Panc1 (cell line): ENCODE measurements at regions not wholly inside any gene's neighbourhood (a gene's known extent, or its start where the extent isn't known, plus 50 kb on each side); places are given as distances from the start of the nearest gene placed in this dataset.

Experiments used
- POLR2AphosphoS5 ChIP-seq: IDR thresholded peaks from 2 replicates; pipeline ENCODE4 v1.6.1; 2012; ENCODE audit warnings: mild to moderate bottlenecking, low read depth, low read length, moderate library complexity
- TF ChIP-seq, protein P1 (sequence below): fragments of 450-650 bp; IDR thresholded peaks from 2 replicates; pipeline ENCODE4 v1.5.1; 2017; ENCODE audit warnings: mild to moderate bottlenecking
- TF ChIP-seq, protein P2 (sequence below), 2 experiments: IDR thresholded peaks; 2 replicates each; pipeline ENCODE4 v1.6.1; 2011 to 2012; ENCODE audit warnings: low read depth in 2 of 2, control low read depth in 1 of 2, low read length in 1 of 2, mild to moderate bottlenecking in 1 of 2, moderate library complexity in 1 of 2; ENCODE audit not compliant: insufficient read depth in 1 of 2

DNA sequence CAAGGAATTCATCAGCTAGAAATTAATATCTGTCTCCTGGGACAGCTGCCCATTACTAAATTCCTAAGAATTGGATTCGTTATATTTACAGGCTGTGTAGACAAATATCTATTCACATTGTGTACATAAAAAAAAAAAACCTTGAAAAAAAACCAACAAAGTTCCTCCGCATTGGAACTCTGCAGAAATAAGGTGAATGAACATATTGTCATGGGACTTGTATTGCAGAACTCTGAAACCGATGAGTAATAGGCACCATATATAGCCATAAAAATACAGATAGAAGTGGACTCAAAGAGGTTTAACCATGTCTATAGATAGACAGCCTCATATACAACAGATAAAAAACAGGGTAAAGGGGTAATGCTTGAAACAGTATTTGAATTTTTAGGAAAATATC is 909.9 kb upstream of the CHAC2 start:
- TF ChIP-seq, protein P1, sequence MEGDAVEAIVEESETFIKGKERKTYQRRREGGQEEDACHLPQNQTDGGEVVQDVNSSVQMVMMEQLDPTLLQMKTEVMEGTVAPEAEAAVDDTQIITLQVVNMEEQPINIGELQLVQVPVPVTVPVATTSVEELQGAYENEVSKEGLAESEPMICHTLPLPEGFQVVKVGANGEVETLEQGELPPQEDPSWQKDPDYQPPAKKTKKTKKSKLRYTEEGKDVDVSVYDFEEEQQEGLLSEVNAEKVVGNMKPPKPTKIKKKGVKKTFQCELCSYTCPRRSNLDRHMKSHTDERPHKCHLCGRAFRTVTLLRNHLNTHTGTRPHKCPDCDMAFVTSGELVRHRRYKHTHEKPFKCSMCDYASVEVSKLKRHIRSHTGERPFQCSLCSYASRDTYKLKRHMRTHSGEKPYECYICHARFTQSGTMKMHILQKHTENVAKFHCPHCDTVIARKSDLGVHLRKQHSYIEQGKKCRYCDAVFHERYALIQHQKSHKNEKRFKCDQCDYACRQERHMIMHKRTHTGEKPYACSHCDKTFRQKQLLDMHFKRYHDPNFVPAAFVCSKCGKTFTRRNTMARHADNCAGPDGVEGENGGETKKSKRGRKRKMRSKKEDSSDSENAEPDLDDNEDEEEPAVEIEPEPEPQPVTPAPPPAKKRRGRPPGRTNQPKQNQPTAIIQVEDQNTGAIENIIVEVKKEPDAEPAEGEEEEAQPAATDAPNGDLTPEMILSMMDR = no peak
- TF ChIP-seq, protein P2, sequence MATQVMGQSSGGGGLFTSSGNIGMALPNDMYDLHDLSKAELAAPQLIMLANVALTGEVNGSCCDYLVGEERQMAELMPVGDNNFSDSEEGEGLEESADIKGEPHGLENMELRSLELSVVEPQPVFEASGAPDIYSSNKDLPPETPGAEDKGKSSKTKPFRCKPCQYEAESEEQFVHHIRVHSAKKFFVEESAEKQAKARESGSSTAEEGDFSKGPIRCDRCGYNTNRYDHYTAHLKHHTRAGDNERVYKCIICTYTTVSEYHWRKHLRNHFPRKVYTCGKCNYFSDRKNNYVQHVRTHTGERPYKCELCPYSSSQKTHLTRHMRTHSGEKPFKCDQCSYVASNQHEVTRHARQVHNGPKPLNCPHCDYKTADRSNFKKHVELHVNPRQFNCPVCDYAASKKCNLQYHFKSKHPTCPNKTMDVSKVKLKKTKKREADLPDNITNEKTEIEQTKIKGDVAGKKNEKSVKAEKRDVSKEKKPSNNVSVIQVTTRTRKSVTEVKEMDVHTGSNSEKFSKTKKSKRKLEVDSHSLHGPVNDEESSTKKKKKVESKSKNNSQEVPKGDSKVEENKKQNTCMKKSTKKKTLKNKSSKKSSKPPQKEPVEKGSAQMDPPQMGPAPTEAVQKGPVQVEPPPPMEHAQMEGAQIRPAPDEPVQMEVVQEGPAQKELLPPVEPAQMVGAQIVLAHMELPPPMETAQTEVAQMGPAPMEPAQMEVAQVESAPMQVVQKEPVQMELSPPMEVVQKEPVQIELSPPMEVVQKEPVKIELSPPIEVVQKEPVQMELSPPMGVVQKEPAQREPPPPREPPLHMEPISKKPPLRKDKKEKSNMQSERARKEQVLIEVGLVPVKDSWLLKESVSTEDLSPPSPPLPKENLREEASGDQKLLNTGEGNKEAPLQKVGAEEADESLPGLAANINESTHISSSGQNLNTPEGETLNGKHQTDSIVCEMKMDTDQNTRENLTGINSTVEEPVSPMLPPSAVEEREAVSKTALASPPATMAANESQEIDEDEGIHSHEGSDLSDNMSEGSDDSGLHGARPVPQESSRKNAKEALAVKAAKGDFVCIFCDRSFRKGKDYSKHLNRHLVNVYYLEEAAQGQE (IDR thresholded peaks at IDR 0.05; ENCODE audit: insufficient read depth in 1 of 2, low read depth in 2 of 2, low read length in 1 of 2) = no peak
- TF ChIP-seq POLR2AphosphoS5 = no peak
